T-helper 17 cell (primary cell): ENCODE measurements at regions not wholly inside any gene's neighbourhood (a gene's known extent, or its start where the extent isn't known, plus 50 kb on each side); places are given as distances from the start of the nearest gene placed in this dataset.

ENCODE experiments used
- ATAC-seq: fragments of 150-1000 bp; cut with Tn5 transposase; 2 replicates; pipeline ENCODE4 v1.10.0; 2021; ENCODE audit warnings: mild to moderate bottlenecking, moderate library complexity
- DNase-seq, 3 donors: peaks; one replicate each; pipeline versions ENCODE4 v3.0.0 to v3.0.0-alpha.2; 2020 to 2021
- H3K9me3 ChIP-seq: one replicate; pipeline ENCODE4 v1.7.0; 2013; ENCODE audit warnings: low read length, mild to moderate bottlenecking; ENCODE audit not compliant: control insufficient read depth, poor library complexity, severe bottlenecking
- H3K27ac Mint-ChIP-seq: one replicate; pipeline ENCODE4 v1.8.0; 2022; ENCODE audit warnings: mild to moderate bottlenecking, moderate library complexity, mixed read lengths
- H3K27me3 Mint-ChIP-seq: one replicate; pipeline ENCODE4 v1.8.0; 2022; ENCODE audit warnings: mixed read lengths
- H3K36me3 Mint-ChIP-seq: one replicate; pipeline ENCODE4 v1.8.0; 2022; ENCODE audit warnings: low read depth, mixed read lengths
- H3K4me1 Mint-ChIP-seq: one replicate; pipeline ENCODE4 v1.8.0; 2022; ENCODE audit warnings: mild to moderate bottlenecking, mixed read lengths
- H3K4me3 Mint-ChIP-seq: one replicate; pipeline ENCODE4 v1.8.0; 2022; ENCODE audit warnings: mild to moderate bottlenecking, moderate library complexity, mixed read lengths

GRCh38 chr21:41638201-41638790, 128.6 kb downstream of the RIPK4 start:
- Mint-ChIP-seq H3K27me3 (peaks cover 40% of the 10 kb centered on the region), H3K27ac (no peak overlapping the region), H3K4me1 (no peaks in the 10 kb centered on the region), H3K36me3 (peaks cover 3% of the 10 kb centered on the region), H3K4me3 (no peak overlapping the region)
- no peak for DNase-seq
- ATAC-seq, result no peak
- H3K9me3 ChIP-seq, result no peaks in the 10 kb centered on the region

- Mint-ChIP-seq H3K36me3 (peaks cover 3% of the 10 kb centered on the region), H3K4me3 (no peak overlapping the region), H3K4me1 (no peaks in the 10 kb centered on the region), H3K27me3 (peaks cover 29% of the 10 kb centered on the region), H3K27ac (no peak overlapping the region)
- DNase-seq, result no peak
- H3K9me3 ChIP-seq, result no peaks in the 10 kb centered on the region
- ATAC-seq, result no peak
Measured at GRCh38 chr21:41636636-41637630, 129.0 kb upstream of the TMPRSS2 start.

GRCh38 chr21:41635874-41636273, 127.9 kb upstream of the TMPRSS2 start:
- H3K4me3 Mint-ChIP-seq, result no peak overlapping the region
- no peaks in the 10 kb centered on the region for H3K4me1 Mint-ChIP-seq
- DNase-seq (no peak), ATAC-seq (no peak)
- peaks cover 18% of the 10 kb centered on the region for H3K27me3 Mint-ChIP-seq
- no peak overlapping the region for H3K27ac Mint-ChIP-seq
- H3K36me3 Mint-ChIP-seq, result peaks cover 3% of the 10 kb centered on the region
- H3K9me3 ChIP-seq, result no peaks in the 10 kb centered on the region

- H3K27ac Mint-ChIP-seq, result no peak overlapping the region
- H3K4me3 Mint-ChIP-seq, result no peak overlapping the region
- peaks cover 3% of the 10 kb centered on the region for H3K36me3 Mint-ChIP-seq
- no peak for DNase-seq
- no peaks in the 10 kb centered on the region for H3K4me1 Mint-ChIP-seq
- no peaks in the 10 kb centered on the region for H3K9me3 ChIP-seq
- ATAC-seq, result no peak
- peaks cover 8% of the 10 kb centered on the region for H3K27me3 Mint-ChIP-seq
Measured at GRCh38 chr21:41634858-41635257, 126.9 kb upstream of the TMPRSS2 start.

- peaks cover 3% of the 10 kb centered on the region for H3K36me3 Mint-ChIP-seq
- DNase-seq, result no peak
- peaks cover 2% of the 10 kb centered on the region for H3K9me3 ChIP-seq
- ATAC-seq, result no peak
- H3K27ac Mint-ChIP-seq, result no peak overlapping the region
- H3K27me3 Mint-ChIP-seq, result peaks cover 2% of the 10 kb centered on the region
- no peaks in the 10 kb centered on the region for H3K4me1 Mint-ChIP-seq
- H3K4me3 Mint-ChIP-seq, result no peak overlapping the region
Measured at GRCh38 chr21:41634211-41634694, 126.3 kb upstream of the TMPRSS2 start.

- no peaks in the 10 kb centered on the region for H3K4me1 Mint-ChIP-seq
- H3K4me3 Mint-ChIP-seq, result no peak overlapping the region
- no peak overlapping the region for H3K27ac Mint-ChIP-seq
- H3K9me3 ChIP-seq, result peaks cover 8% of the 10 kb centered on the region
- DNase-seq (no peak), ATAC-seq (no peak)
- H3K27me3 Mint-ChIP-seq, result peaks cover 2% of the 10 kb centered on the region
- H3K36me3 Mint-ChIP-seq, result peaks cover 3% of the 10 kb centered on the region
Measured at GRCh38 chr21:41633627-41634026, 125.7 kb upstream of the TMPRSS2 start.

- Mint-ChIP-seq H3K4me3 (no peak overlapping the region), H3K27ac (no peak overlapping the region), H3K36me3 (peaks cover 3% of the 10 kb centered on the region), H3K27me3 (peaks cover 9% of the 10 kb centered on the region), H3K4me1 (no peaks in the 10 kb centered on the region)
- DNase-seq, result no peak
- ATAC-seq, result no peak
- H3K9me3 ChIP-seq, result peaks cover 8% of the 10 kb centered on the region
Measured at GRCh38 chr21:41632748-41633475, 125.0 kb upstream of the TMPRSS2 start.

GRCh38 chr21:41631564-41632461, 123.9 kb upstream of the TMPRSS2 start:
- Mint-ChIP-seq H3K27me3 (peaks cover 19% of the 10 kb centered on the region), H3K27ac (no peak overlapping the region)
- no peak for DNase-seq

GRCh38 chr21:41630917-41631316, 123.0 kb upstream of the TMPRSS2 start:
- H3K36me3 Mint-ChIP-seq, result peaks cover 3% of the 10 kb centered on the region
- ATAC-seq, result no peak
- H3K4me3 Mint-ChIP-seq, result no peak overlapping the region

More at GRCh38 chr21:41631564-41632461, 123.9 kb upstream of the TMPRSS2 start:
- Mint-ChIP-seq H3K4me3 (no peak overlapping the region), H3K4me1 (no peaks in the 10 kb centered on the region), H3K36me3 (peaks cover 3% of the 10 kb centered on the region)
- no peak for ATAC-seq
- peaks cover 8% of the 10 kb centered on the region for H3K9me3 ChIP-seq

GRCh38 chr21:41630249-41630648, 122.3 kb upstream of the TMPRSS2 start:
- H3K36me3 Mint-ChIP-seq, result peaks cover 4% of the 10 kb centered on the region
- H3K9me3 ChIP-seq, result peaks cover 8% of the 10 kb centered on the region
- peaks cover 35% of the 10 kb centered on the region for H3K27me3 Mint-ChIP-seq
- H3K27ac Mint-ChIP-seq, result no peak overlapping the region
- no peak for ATAC-seq
- no peak overlapping the region for H3K4me3 Mint-ChIP-seq
- DNase-seq, result no peak
- no peaks in the 10 kb centered on the region for H3K4me1 Mint-ChIP-seq

More at GRCh38 chr21:41630917-41631316, 123.0 kb upstream of the TMPRSS2 start:
- Mint-ChIP-seq H3K27ac (no peak overlapping the region), H3K27me3 (peaks cover 28% of the 10 kb centered on the region), H3K4me1 (no peaks in the 10 kb centered on the region)
- no peak for DNase-seq
- peaks cover 8% of the 10 kb centered on the region for H3K9me3 ChIP-seq

- peaks cover 4% of the 10 kb centered on the region for H3K36me3 Mint-ChIP-seq
- ATAC-seq (no peak), DNase-seq (no peak)
- peaks cover 45% of the 10 kb centered on the region for H3K27me3 Mint-ChIP-seq
- H3K27ac Mint-ChIP-seq, result no peak overlapping the region
- H3K4me3 Mint-ChIP-seq, result no peak overlapping the region
- peaks cover 2% of the 10 kb centered on the region for H3K4me1 Mint-ChIP-seq
- peaks cover 8% of the 10 kb centered on the region for H3K9me3 ChIP-seq
Measured at GRCh38 chr21:41628256-41628655, 120.3 kb upstream of the TMPRSS2 start.

- ATAC-seq (no peak), DNase-seq (no peak)
- no peak overlapping the region for H3K4me3 Mint-ChIP-seq
- no peak overlapping the region for H3K27ac Mint-ChIP-seq
- peaks cover 53% of the 10 kb centered on the region for H3K27me3 Mint-ChIP-seq
- H3K36me3 Mint-ChIP-seq, result peaks cover 4% of the 10 kb centered on the region
- peaks cover 5% of the 10 kb centered on the region for H3K4me1 Mint-ChIP-seq
- H3K9me3 ChIP-seq, result peaks cover 8% of the 10 kb centered on the region
Measured at GRCh38 chr21:41627428-41627827, 119.5 kb upstream of the TMPRSS2 start.
